NCI-H128 (cell line): ENCODE measurements at regions not wholly inside any gene's neighbourhood (a gene's known extent, or its start where the extent isn't known, plus 50 kb on each side); places are given as distances from the start of the nearest gene placed in this dataset.

Experiments
- DNase-seq: peaks from one replicate; lab custom pipeline; 2025; ENCODE audit not compliant: unreplicated experiment; lab: John Stamatoyannopoulos, UW

GRCh38 chr15:69529961-69530633, 77.5 kb downstream of the RPLP1 start:
- DNase-seq: no peak

GRCh38 chr15:69530991-69531664, 78.5 kb downstream of the RPLP1 start:
- DNase-seq: no peak

- DNase-seq: no peak
Measured at GRCh38 chr15:69531665-69532027, 79.0 kb downstream of the RPLP1 start.

GRCh38 chr15:69532066-69532465, 79.4 kb downstream of the RPLP1 start:
- no peak for DNase-seq

GRCh38 chr15:69532856-69533255, 80.2 kb downstream of the RPLP1 start:
- DNase-seq: no peak

GRCh38 chr15:69533522-69533921, 80.9 kb downstream of the RPLP1 start:
- DNase-seq: no peak

- no peak for DNase-seq
Measured at GRCh38 chr15:69535101-69535638, 82.6 kb downstream of the RPLP1 start.

GRCh38 chr15:69535998-69536397, 83.4 kb downstream of the RPLP1 start:
- no peak for DNase-seq

GRCh38 chr15:69536726-69537512, 84.3 kb downstream of the RPLP1 start:
- DNase-seq: no peak

GRCh38 chr15:69537901-69538300, 85.3 kb downstream of the RPLP1 start:
- no peak for DNase-seq

GRCh38 chr15:69538379-69538778, 85.8 kb downstream of the RPLP1 start:
- DNase-seq: no peak

- DNase-seq: no peak
Measured at GRCh38 chr15:69539345-69539744, 86.7 kb downstream of the RPLP1 start.

- peak; percentile 33 for DNase-seq
Measured at GRCh38 chr15:69540622-69541021, 88.0 kb downstream of the RPLP1 start.

- DNase-seq: no peak
Measured at GRCh38 chr15:69542028-69542427, 89.4 kb downstream of the RPLP1 start.

GRCh38 chr15:69543681-69544364, 91.2 kb downstream of the RPLP1 start:
- no peak for DNase-seq

GRCh38 chr15:69544365-69545113, 91.9 kb downstream of the RPLP1 start:
- DNase-seq: no peak

- no peak for DNase-seq
Measured at GRCh38 chr15:69546182-69546581, 93.6 kb downstream of the RPLP1 start.

- no peak for DNase-seq
Measured at GRCh38 chr15:69548395-69549180, 96.0 kb downstream of the RPLP1 start.

- no peak for DNase-seq
Measured at GRCh38 chr15:69551391-69552056, 98.9 kb downstream of the RPLP1 start.
